Colonic mucosa (tissue), 4 donors: ENCODE measurements at regions not wholly inside any gene's neighbourhood (a gene's known extent, or its start where the extent isn't known, plus 50 kb on each side); places are given as distances from the start of the nearest gene placed in this dataset.

Source experiments
- DNase-seq: peaks from one replicate; pipeline ENCODE4 v3.0.0-alpha.2; 2020
- H3K27ac ChIP-seq: fragments of 200-600 bp; one replicate; pipeline ENCODE4 v1.8.0; 2021
- H3K27me3 ChIP-seq: fragments of 200-600 bp; one replicate; pipeline ENCODE4 v1.8.0; 2021
- H3K36me3 ChIP-seq: fragments of 200-600 bp; one replicate; pipeline ENCODE4 v1.8.0; 2021
- H3K4me1 ChIP-seq: fragments of 200-600 bp; one replicate; pipeline ENCODE4 v1.8.0; 2021; ENCODE audit warnings: mild to moderate bottlenecking
- H3K4me3 ChIP-seq: fragments of 200-600 bp; one replicate; pipeline ENCODE4 v1.8.0; 2021
- H3K9ac ChIP-seq, 2 donors: one replicate each; pipeline ENCODE4 v1.7.0; 2013; ENCODE audit warnings: control low read depth in 2 of 2, low read depth in 2 of 2, low read length in 2 of 2
- H3K9me3 ChIP-seq: fragments of 200-600 bp; one replicate; pipeline ENCODE4 v1.8.0; 2021
- intact Hi-C: fragments of 100-400 bp; cut with DNase I; formaldehyde crosslinking; loops from one replicate; pipeline ENCODE4 v1.14.1; 2022
- TF ChIP-seq, protein P1 (sequence below): fragments of 200-600 bp; IDR thresholded peaks from one replicate; pipeline ENCODE4 v1.8.0; 2022; ENCODE audit warnings: antibody characterized with exemption, mild to moderate bottlenecking
- donor health status: healthy.
- donor health status: DM: no; HTN: no; CAD: no.
- donor health status: DM: no; HTN: no; CAD: no.

DNA sequence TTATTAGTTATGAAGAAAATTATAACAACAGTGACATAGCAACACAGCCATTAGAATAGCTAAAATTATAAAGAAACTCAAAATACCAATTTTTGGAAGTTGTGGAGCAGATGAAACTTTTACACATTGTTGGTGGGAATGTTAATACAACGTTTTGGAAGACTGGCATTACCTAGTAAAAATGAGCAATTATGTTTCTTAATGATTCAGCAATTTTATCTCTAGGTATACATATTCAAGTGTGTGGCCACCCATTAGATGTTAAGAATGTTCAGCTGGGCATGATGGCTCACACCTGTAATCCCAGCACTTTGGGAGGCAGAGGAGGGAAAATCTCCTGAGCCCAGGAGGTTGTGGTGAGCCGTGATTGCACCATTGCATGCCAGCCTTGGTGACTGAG, 78.8 kb downstream of the INSIG2 start:
- Histone ChIP-seq H3K4me3 (no peak overlapping the region), H3K4me1 (no peaks in the 10 kb centered on the region), H3K9me3 (no peaks in the 10 kb centered on the region), H3K27me3 (no peaks in the 10 kb centered on the region), H3K9ac (no peak overlapping the region), H3K27ac (no peak overlapping the region), H3K36me3 (no peaks in the 10 kb centered on the region)
- TF ChIP-seq, protein P1, sequence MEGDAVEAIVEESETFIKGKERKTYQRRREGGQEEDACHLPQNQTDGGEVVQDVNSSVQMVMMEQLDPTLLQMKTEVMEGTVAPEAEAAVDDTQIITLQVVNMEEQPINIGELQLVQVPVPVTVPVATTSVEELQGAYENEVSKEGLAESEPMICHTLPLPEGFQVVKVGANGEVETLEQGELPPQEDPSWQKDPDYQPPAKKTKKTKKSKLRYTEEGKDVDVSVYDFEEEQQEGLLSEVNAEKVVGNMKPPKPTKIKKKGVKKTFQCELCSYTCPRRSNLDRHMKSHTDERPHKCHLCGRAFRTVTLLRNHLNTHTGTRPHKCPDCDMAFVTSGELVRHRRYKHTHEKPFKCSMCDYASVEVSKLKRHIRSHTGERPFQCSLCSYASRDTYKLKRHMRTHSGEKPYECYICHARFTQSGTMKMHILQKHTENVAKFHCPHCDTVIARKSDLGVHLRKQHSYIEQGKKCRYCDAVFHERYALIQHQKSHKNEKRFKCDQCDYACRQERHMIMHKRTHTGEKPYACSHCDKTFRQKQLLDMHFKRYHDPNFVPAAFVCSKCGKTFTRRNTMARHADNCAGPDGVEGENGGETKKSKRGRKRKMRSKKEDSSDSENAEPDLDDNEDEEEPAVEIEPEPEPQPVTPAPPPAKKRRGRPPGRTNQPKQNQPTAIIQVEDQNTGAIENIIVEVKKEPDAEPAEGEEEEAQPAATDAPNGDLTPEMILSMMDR, result no peak
- no peak for DNase-seq
- intact Hi-C loops, result no loop called here

DNA sequence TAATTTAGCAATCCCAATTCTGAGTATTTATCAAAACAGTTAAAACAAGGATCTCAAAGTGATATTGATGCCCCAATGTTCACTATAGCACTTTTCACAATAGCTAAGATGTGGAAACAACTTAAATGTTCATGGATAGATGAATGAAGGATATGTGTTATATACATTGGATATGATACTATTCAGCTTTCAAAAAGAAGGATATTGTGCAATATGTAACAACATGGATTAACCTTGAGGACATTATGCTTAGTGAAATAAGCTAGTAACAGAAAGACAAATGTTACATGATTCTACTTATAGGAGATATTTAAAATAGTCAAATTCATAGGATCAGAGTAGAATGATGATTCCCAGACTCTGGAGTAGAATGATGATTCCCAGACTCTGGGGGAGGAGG, 78.0 kb downstream of the INSIG2 start:
- H3K27me3 ChIP-seq, result no peaks in the 10 kb centered on the region
- intact Hi-C loops, result no loop called here

DNA sequence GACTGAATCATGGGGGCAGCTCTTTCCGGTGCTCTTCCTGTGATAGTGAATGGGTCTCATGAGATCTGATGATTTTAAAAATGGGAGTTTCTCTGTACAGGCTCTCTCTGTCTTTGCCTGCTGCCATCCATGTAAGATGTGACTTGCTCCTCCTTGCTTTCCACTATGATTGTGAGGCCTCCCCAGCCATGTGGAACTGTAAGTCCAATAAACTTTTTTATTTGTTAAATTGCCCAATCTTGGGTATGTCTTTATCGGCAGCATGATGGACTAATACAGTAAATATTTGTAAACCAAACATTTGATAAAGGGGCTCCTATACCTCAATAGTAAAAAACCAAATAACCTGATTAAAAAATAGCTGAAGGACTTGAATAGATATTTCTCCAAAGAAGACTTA, 77.3 kb downstream of the INSIG2 start:
- Histone ChIP-seq H3K4me3 (no peak overlapping the region), H3K36me3 (no peaks in the 10 kb centered on the region), H3K9ac (no peak overlapping the region), H3K4me1 (no peaks in the 10 kb centered on the region), H3K27me3 (no peaks in the 10 kb centered on the region), H3K9me3 (no peaks in the 10 kb centered on the region), H3K27ac (no peak overlapping the region)
- no peak for DNase-seq
- intact Hi-C loops, result no loop called here
- TF ChIP-seq, protein P1, result no peak

More for the DNA sequence above, 78.0 kb downstream of the INSIG2 start:
- Histone ChIP-seq H3K36me3 (no peaks in the 10 kb centered on the region), H3K9me3 (no peaks in the 10 kb centered on the region), H3K9ac (no peak overlapping the region), H3K4me3 (no peak overlapping the region), H3K4me1 (no peaks in the 10 kb centered on the region), H3K27ac (no peak overlapping the region)
- DNase-seq, result no peak
- TF ChIP-seq, protein P1, result no peak
